Astrocyte (in vitro differentiated cells and primary cell): ENCODE measurements at regions not wholly inside any gene's neighbourhood (a gene's known extent, or its start where the extent isn't known, plus 50 kb on each side); places are given as distances from the start of the nearest gene placed in this dataset.

Source experiments
- DNase-seq: peaks from one replicate; pipeline ENCODE4 v3.0.0-alpha.2; 2010; ENCODE audit warnings: low read depth
- FAIRE-seq: peaks from 2 replicates; lab custom pipeline; 2011; peaks lifted over from hg19 to GRCh38; lab: Jason Lieb, UNC
- H2AFZ ChIP-seq: 2 replicates; pipeline ENCODE4 v1.6.0; 2012; ENCODE audit warnings: low read depth, low read length, inconsistent platforms
- H3K27ac ChIP-seq: 2 replicates; pipeline ENCODE4 v1.5.1; 2011; ENCODE audit warnings: low read depth, low read length, inconsistent platforms
- H3K27me3 ChIP-seq: 2 replicates; pipeline ENCODE4 v1.6.0; 2011; ENCODE audit warnings: low read length, inconsistent platforms; ENCODE audit not compliant: insufficient read depth
- H3K36me3 ChIP-seq: 2 replicates; pipeline ENCODE4 v1.5.1; 2011; ENCODE audit warnings: low read length, inconsistent platforms; ENCODE audit not compliant: insufficient read depth
- H3K4me1 ChIP-seq: 2 replicates; pipeline ENCODE4 v1.5.1; 2011; ENCODE audit warnings: low read length, inconsistent platforms; ENCODE audit not compliant: insufficient read depth
- H3K4me2 ChIP-seq: 2 replicates; pipeline ENCODE4 v1.6.0; 2012; ENCODE audit warnings: low read length, inconsistent platforms
- H3K4me3 ChIP-seq: 2 replicates; pipeline ENCODE4 v1.5.1; 2011; ENCODE audit warnings: low read depth, mild to moderate bottlenecking, low read length, inconsistent platforms; ENCODE audit not compliant: insufficient read depth
- H3K79me2 ChIP-seq: 2 replicates; pipeline ENCODE4 v1.6.0; 2012; ENCODE audit warnings: mild to moderate bottlenecking, low read length, inconsistent platforms; ENCODE audit not compliant: insufficient read depth
- H3K9ac ChIP-seq: 2 replicates; pipeline ENCODE4 v1.6.0; 2012; ENCODE audit warnings: mild to moderate bottlenecking, low read length, inconsistent platforms
- H3K9me3 ChIP-seq: 2 replicates; pipeline ENCODE4 v1.5.1; 2012; ENCODE audit warnings: low read depth, mild to moderate bottlenecking, low read length, inconsistent platforms; ENCODE audit not compliant: insufficient read depth
- H4K20me1 ChIP-seq: 2 replicates; pipeline ENCODE4 v1.6.0; 2012; ENCODE audit warnings: low read length, inconsistent platforms; ENCODE audit not compliant: insufficient read depth
- H3K27ac Mint-ChIP-seq: one replicate; pipeline ENCODE4 v1.8.0; 2021; ENCODE audit warnings: mild to moderate bottlenecking, mixed read lengths; ENCODE audit not compliant: unreplicated experiment
- H3K27me3 Mint-ChIP-seq: one replicate; pipeline ENCODE4 v1.8.0; 2021; ENCODE audit warnings: low read depth, mixed read lengths; ENCODE audit not compliant: unreplicated experiment
- H3K36me3 Mint-ChIP-seq: one replicate; pipeline ENCODE4 v1.8.0; 2021; ENCODE audit warnings: low read depth, mixed read lengths; ENCODE audit not compliant: unreplicated experiment
- H3K4me1 Mint-ChIP-seq: one replicate; pipeline ENCODE4 v1.8.0; 2021; ENCODE audit warnings: low read depth, mixed read lengths; ENCODE audit not compliant: unreplicated experiment
- H3K4me3 Mint-ChIP-seq: one replicate; pipeline ENCODE4 v1.8.0; 2021; ENCODE audit warnings: mild to moderate bottlenecking, moderate library complexity, mixed read lengths; ENCODE audit not compliant: unreplicated experiment
- H3K9me3 Mint-ChIP-seq: one replicate; pipeline ENCODE4 v1.8.0; 2021; ENCODE audit warnings: mild to moderate bottlenecking, mixed read lengths; ENCODE audit not compliant: unreplicated experiment
- CTCF ChIP-seq: IDR thresholded peaks from 2 replicates; pipeline ENCODE4 v1.5.1; 2011; ENCODE audit warnings: low read depth, mild to moderate bottlenecking, inconsistent platforms, low read length, moderate library complexity; ENCODE audit not compliant: insufficient read depth
- EZH2 ChIP-seq: IDR thresholded peaks from 2 replicates; pipeline ENCODE4 v1.6.1; 2012; ENCODE audit warnings: mild to moderate bottlenecking, low read length, inconsistent platforms; ENCODE audit not compliant: insufficient read depth

- H3K79me2 ChIP-seq: no peaks in the 10 kb centered on the region
- no peaks in the 10 kb centered on the region for H3K9me3 ChIP-seq
- H3K4me1 Mint-ChIP-seq: no peaks in the 10 kb centered on the region
- no peaks in the 10 kb centered on the region for H3K36me3 ChIP-seq
- H3K9me3 Mint-ChIP-seq: peaks cover 4% of the 10 kb centered on the region
- no peak overlapping the region for H3K9ac ChIP-seq
- H3K4me1 ChIP-seq: no peaks in the 10 kb centered on the region
- H3K36me3 Mint-ChIP-seq: no peaks in the 10 kb centered on the region
- no peak overlapping the region for H3K4me2 ChIP-seq
- no peaks in the 10 kb centered on the region for H3K27me3 ChIP-seq
- DNase-seq: no peak
- H2AFZ ChIP-seq: no peak overlapping the region
- H3K27me3 Mint-ChIP-seq: no peaks in the 10 kb centered on the region
- no peak overlapping the region for H3K4me3 Mint-ChIP-seq
- FAIRE-seq: no peak
- no peaks in the 10 kb centered on the region for H4K20me1 ChIP-seq
- H3K4me3 ChIP-seq: no peak overlapping the region
- no peak overlapping the region for H3K27ac ChIP-seq
- TF ChIP-seq EZH2 (no peak), CTCF (no peak)
- H3K27ac Mint-ChIP-seq: no peak overlapping the region
These were observed 194.4 kb upstream of the PDE5A start for GRCh38 chr4:119823045-119823444.

GRCh38 chr4:119816473-119816872 lies 187.9 kb upstream of the PDE5A start:
- no peak for FAIRE-seq
- Mint-ChIP-seq H3K27me3 (no peaks in the 10 kb centered on the region), H3K4me3 (no peak overlapping the region), H3K27ac (no peak overlapping the region), H3K36me3 (no peaks in the 10 kb centered on the region), H3K4me1 (no peaks in the 10 kb centered on the region), H3K9me3 (no peaks in the 10 kb centered on the region)
- no peak overlapping the region for H3K27ac ChIP-seq
- no peak overlapping the region for H2AFZ ChIP-seq
- H3K79me2 ChIP-seq: no peaks in the 10 kb centered on the region
- DNase-seq: no peak
- no peaks in the 10 kb centered on the region for H4K20me1 ChIP-seq
- H3K4me1 ChIP-seq: no peaks in the 10 kb centered on the region
- TF ChIP-seq CTCF (no peak), EZH2 (no peak)
- H3K27me3 ChIP-seq: no peaks in the 10 kb centered on the region
- H3K36me3 ChIP-seq: no peaks in the 10 kb centered on the region
- no peaks in the 10 kb centered on the region for H3K9me3 ChIP-seq
- no peak overlapping the region for H3K9ac ChIP-seq
- H3K4me2 ChIP-seq: no peak overlapping the region
- H3K4me3 ChIP-seq: no peak overlapping the region

- no peak overlapping the region for H3K4me3 ChIP-seq
- Mint-ChIP-seq H3K4me1 (no peaks in the 10 kb centered on the region), H3K36me3 (no peaks in the 10 kb centered on the region), H3K27me3 (no peaks in the 10 kb centered on the region), H3K27ac (no peak overlapping the region), H3K9me3 (no peaks in the 10 kb centered on the region), H3K4me3 (no peak overlapping the region)
- TF ChIP-seq EZH2: no peak
- no peaks in the 10 kb centered on the region for H3K79me2 ChIP-seq
- H3K9ac ChIP-seq: no peak overlapping the region
- H3K4me1 ChIP-seq: no peaks in the 10 kb centered on the region
- DNase-seq (no peak), FAIRE-seq (no peak)
- no peak overlapping the region for H2AFZ ChIP-seq
- no peak overlapping the region for H3K4me2 ChIP-seq
- no peaks in the 10 kb centered on the region for H4K20me1 ChIP-seq
- H3K27me3 ChIP-seq: peaks cover 2% of the 10 kb centered on the region
- no peaks in the 10 kb centered on the region for H3K36me3 ChIP-seq
- H3K9me3 ChIP-seq: no peaks in the 10 kb centered on the region
- no peak overlapping the region for H3K27ac ChIP-seq
These were observed 181.4 kb upstream of the PDE5A start for GRCh38 chr4:119810001-119810400.
